GM12892 (cell line): ENCODE measurements at regions not wholly inside any gene's neighbourhood (a gene's known extent, or its start where the extent isn't known, plus 50 kb on each side); places are given as distances from the start of the nearest gene placed in this dataset.

Experiments
- POLR2A ChIP-seq: IDR thresholded peaks from 2 replicates; pipeline ENCODE4 v1.6.1; 2011; ENCODE audit warnings: low read depth, low read length, control low read depth
- TAF1 ChIP-seq: IDR thresholded peaks from 2 replicates; pipeline ENCODE4 v1.6.1; 2011; ENCODE audit warnings: low read depth, mild to moderate bottlenecking, control low read depth, low read length, borderline replicate concordance

DNA sequence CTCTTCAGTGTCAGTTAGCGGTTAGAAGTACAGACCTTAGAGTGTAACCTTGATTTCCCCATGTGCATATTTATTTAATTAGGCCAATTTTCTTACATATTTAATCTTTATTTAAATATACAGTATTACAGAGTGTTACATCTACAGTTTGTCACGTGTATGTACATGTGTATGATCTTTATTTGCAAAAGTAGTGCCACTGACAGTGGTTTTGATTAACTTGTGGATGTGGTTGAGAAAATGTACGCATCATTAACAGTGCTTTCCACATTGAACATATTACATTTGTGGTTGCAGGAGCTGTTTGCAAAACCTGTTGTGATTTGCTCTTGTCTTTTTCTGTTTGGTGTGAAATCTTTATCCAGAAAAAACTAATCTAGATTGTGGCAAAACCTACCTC lies 535.5 kb downstream of the FLRT2 start:
- TF ChIP-seq POLR2A (no peak), TAF1 (no peak)
